ENCODE measurements at regions not wholly inside any gene's neighbourhood (a gene's known extent, or its start where the extent isn't known, plus 50 kb on each side); places are given as distances from the start of the nearest gene placed in this dataset.
"Not testable (repeated sequence)": the region's sequence is repeated elsewhere in the genome, so short reads cannot be mapped to it uniquely, and the experiment has no call there.

GRCh38 chr9:87049929-87050608 lies 102.8 kb upstream of the GAS1 start:
- DNase-seq: not testable (repeated sequence)

GRCh38 chr9:87054999-87055686 lies 107.8 kb upstream of the GAS1 start:
- no peak for DNase-seq

DNA sequence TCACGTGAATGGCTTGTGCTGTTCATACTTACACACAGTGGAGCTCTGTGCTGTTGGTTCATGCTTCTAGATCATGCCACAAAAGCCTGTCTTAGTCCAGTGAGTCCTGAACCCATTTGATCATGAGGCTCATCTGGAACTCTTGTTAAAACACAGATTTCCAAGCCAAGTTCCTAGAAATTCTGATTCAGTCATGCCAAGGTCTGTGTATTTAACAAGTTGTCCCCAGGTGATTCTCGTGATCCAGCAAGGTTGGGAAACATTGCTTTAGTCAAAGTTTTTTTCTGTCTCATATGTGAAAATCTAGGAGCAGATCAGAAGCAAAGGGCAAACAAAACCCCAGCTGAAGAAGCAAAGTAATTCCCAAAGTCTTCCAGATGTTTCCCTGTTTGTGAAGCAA lies 112.5 kb upstream of the GAS1 start:
- no peak for DNase-seq

GRCh38 chr9:87062746-87063145 lies 115.4 kb upstream of the GAS1 start:
- DNase-seq: no peak

DNA sequence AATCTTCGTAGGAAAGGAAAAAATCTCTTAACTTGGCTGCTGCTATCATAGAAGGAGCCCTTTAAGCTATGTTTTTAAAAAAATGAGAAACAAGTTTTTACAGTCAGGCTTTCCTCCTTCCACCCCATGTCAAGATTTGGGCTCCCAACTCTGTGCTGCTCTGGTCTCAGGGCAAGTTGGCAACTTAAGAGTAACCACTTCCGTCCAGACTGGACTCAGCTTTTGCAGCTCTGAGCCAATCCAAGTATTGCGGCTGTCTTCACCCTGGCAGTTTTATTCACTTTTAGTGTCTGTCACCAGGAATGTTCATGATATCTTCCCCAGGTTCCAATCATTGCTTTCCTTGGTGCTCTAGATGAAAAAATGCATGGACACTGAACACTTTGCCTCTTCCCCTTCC lies 115.9 kb upstream of the GAS1 start:
- no peak for DNase-seq

- no peak for DNase-seq
Measured at GRCh38 chr9:87063871-87064270, 116.6 kb upstream of the GAS1 start.

- DNase-seq: no peak
Measured at GRCh38 chr9:87064311-87064710, 117.0 kb upstream of the GAS1 start.

- no peak for DNase-seq
Measured at GRCh38 chr9:87065981-87066380, 118.7 kb upstream of the GAS1 start.

GRCh38 chr9:87067426-87067825 lies 120.1 kb upstream of the GAS1 start:
- no peak for DNase-seq

GRCh38 chr9:87068177-87068840 lies 121.0 kb upstream of the GAS1 start:
- no peak for DNase-seq

DNA sequence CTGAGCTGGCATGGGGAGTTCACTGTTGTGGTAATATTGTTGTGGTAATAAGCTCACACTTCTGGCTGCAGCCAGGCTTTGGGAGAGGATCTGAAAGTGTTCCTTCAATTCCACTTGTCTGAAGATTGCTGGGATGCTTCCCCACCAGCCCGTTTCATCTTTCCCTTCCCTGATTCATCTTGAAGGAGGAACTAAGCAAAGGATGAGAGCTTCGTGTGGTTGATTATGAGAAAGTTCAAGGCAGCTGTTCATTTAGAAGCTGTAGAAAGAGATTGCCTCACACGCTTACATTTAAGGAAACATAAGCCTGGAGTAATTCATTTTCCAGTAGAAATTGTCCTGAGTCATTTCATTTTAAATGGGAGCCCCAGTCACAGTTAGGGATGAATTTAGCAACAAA lies 122.4 kb upstream of the GAS1 start:
- DNase-seq: no peak

GRCh38 chr9:87070336-87070735 lies 123.0 kb upstream of the GAS1 start:
- DNase-seq: no peak

GRCh38 chr9:87071473-87071872 lies 124.2 kb upstream of the GAS1 start:
- DNase-seq: no peak

- DNase-seq: no peak
Measured at GRCh38 chr9:87073692-87074091, 126.4 kb upstream of the GAS1 start.

DNA sequence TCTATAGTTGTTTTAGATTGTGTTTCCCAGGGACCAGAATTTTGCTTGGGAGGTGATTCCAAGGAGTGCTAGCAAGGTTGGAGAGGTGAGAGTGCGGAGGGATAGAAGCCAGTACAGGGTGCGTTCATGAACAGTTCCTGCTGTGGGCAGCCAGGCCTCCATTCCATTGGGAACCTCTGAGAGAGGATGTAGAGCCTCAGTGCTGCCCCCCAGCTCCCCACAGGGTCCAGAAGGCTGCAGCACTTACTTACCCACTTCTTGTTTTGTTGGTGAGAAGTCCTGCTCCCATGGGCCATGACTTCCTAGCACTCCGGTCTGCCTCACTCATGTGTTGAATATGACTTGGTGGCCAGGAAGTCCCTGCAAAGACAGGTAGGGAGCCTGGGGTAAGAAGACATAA lies 128.2 kb upstream of the GAS1 start:
- DNase-seq: no peak

DNA sequence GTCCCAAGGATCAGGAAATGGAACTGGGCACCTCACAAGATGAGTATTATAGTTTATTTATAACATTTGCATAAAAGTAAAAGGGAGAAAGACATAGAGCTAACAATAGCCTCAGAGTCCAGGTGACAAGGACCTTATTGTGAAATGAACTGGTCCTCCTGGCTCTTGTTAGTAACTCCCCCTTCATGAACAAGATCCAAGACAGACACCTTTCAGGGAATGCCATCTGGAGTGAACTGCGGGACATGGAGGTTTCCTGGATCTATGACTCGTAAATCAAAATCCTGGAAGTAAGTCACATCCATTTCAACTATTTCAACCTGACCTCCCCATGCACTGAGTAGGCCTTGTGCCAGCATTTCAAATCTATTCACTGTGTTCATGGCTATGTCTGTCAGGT lies 129.5 kb upstream of the GAS1 start:
- DNase-seq: no peak

DNA sequence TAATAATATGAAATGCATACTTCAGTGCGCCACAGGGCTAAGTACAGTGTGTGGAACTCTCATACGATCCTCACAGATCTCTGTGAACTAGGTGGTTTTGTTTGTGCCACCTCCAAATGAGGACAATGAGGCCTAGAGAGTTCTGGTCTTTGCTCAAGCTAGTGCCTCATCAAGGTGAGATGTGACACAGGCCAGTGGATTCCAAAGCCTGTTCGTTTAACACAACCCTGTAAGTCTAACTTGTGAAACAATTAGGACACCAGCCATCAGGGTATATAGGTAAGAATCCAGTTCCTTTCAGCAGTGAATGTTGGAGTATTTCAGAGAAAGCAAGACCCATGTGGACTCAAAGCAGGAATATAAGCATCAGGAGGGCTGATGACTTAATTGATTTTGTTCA lies 130.7 kb upstream of the GAS1 start:
- DNase-seq: no peak

DNA sequence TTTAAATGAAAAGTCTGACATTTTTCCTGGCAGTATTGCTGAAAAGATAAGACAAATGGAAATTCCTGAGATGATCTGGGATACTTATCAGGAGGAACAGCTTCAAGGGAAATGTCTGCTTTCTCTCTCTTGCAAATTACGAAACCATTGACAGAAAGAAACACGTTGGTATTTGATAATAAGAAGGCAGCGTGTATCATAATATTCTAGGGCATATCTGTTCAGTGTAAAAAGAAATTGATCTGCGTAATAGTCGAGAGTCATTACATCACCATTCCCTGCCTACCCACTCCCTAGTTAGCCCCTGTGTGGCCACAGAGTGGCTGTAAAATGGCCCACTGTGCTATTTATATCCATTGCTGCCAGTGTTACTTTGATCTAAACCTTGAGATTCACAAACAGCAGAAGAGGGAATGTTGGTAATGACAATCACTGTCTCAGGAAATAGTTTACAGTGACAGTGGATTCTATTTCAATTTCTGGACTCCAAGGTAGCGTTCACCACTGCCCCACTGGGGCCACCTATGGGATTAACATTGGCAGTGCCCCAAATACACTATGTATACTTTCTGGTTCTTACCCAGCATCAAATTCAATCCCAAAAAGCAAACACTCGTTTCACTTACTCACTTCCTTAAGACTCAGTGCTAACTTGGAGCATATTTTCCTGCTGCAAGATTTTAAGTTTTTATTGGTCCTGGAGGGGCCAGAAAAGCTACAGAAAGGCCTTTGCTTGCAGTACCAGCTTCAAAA lies 133.4 kb upstream of the GAS1 start:
- no peak for DNase-seq

- DNase-seq: no peak
Measured at GRCh38 chr9:87081503-87081902, 134.2 kb upstream of the GAS1 start.

DNA sequence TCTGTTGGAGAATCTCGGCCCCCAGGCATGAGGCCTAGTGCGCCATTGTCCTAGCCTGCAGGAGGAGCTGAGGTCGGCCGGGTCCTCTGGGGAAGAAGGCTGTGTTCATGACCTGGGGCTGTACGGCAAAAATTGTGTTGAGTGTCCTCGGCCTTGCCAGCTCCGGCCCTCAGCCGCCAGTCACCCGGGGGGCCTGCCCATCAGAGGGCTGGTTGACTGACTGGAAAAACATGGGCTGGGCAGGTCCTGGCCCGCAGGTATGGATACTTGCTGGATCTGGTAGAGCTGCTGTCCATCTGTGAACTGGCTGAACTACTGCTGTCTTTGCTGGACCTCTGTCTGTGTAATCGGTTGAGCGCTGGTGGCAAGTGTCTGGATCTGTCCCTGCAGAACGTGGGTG lies 136.7 kb upstream of the GAS1 start:
- no peak for DNase-seq

DNA sequence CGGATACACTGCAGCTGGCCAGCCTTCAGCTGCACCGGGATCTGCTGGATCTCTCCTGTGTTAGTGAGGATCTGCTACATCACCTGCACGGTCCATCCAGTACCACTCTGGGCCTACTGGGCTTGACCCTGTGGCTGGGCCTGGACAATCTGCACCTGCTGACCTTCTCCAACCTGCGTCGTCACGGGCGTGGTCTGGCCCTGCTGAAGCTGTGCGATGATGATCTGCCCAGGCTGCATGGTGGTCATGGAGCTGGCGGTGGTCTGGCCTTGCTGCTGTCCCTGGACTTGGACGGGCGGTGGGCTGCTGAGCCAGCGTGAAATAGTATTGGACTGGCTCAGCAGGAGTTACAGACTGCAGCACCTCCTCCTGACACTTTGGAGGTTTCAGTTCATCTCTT lies 137.1 kb upstream of the GAS1 start:
- DNase-seq: no peak

- DNase-seq: no peak
Measured at GRCh38 chr9:87085073-87085472, 137.8 kb upstream of the GAS1 start.

DNA sequence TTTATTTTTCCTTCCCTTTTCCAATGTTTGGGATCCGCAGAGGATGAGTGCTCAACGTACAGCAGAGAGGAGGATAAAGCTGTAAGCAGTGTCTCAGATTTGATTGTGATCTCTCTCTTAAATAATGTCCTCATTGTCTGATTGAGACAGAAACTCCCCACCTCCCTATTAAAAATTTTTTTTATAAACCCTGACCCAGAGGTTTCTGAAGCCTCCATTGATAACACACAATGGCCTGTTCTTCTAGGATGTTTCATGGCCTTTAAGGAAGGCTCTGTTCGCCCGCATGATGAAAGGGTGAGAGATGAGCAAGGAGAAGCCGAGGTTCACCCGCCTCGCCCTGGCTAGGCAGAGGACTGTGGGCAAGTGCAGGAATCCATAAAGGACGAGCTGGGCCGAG lies 138.2 kb upstream of the GAS1 start:
- DNase-seq: no peak

All from NCI-H1694 treated with DMSO at 0.1 percent for 48 hours (cell line).